B cell (primary cell): ENCODE measurements at regions not wholly inside any gene's neighbourhood (a gene's known extent, or its start where the extent isn't known, plus 50 kb on each side); places are given as distances from the start of the nearest gene placed in this dataset.
"Not testable (repeated sequence)": the region's sequence is repeated elsewhere in the genome, so short reads cannot be mapped to it uniquely, and the experiment has no call there.

ENCODE experiments used
- EZH2 ChIP-seq: IDR thresholded peaks from 2 replicates; pipeline ENCODE4 v1.6.1; 2012; ENCODE audit warnings: borderline replicate concordance, low read depth, mild to moderate bottlenecking, moderate library complexity, low read length; ENCODE audit not compliant: insufficient read depth, poor library complexity, severe bottlenecking
- TF ChIP-seq, protein P1 (sequence below): fragments of 200-600 bp; IDR thresholded peaks from one replicate; pipeline ENCODE4 v1.8.0; 2022; ENCODE audit warnings: antibody characterized with exemption, mild to moderate bottlenecking

DNA sequence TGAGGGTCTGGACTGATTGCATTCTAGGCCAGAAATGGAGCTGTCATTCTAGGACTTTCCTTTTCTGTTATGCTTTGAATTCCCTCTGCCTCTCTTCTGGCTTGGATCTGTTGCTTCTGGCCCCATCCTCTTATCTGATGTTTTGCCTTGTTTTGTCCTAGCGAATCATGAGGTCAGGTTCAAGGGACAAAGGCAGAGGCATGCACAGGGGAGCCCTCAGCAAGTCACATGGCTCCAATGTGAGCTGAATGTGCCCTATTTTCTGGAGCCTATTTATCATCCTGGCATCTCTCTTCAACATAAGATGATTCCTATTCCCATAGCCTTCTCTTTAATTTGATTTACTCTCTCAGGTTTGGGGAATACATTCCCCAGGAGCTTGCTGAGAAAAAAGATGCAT is 284.6 kb downstream of the SRGAP2C start:
- TF ChIP-seq EZH2, result not testable (repeated sequence)
- TF ChIP-seq, protein P1, sequence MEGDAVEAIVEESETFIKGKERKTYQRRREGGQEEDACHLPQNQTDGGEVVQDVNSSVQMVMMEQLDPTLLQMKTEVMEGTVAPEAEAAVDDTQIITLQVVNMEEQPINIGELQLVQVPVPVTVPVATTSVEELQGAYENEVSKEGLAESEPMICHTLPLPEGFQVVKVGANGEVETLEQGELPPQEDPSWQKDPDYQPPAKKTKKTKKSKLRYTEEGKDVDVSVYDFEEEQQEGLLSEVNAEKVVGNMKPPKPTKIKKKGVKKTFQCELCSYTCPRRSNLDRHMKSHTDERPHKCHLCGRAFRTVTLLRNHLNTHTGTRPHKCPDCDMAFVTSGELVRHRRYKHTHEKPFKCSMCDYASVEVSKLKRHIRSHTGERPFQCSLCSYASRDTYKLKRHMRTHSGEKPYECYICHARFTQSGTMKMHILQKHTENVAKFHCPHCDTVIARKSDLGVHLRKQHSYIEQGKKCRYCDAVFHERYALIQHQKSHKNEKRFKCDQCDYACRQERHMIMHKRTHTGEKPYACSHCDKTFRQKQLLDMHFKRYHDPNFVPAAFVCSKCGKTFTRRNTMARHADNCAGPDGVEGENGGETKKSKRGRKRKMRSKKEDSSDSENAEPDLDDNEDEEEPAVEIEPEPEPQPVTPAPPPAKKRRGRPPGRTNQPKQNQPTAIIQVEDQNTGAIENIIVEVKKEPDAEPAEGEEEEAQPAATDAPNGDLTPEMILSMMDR, result not testable (repeated sequence)
